ENCODE measurements at regions not wholly inside any gene's neighbourhood (a gene's known extent, or its start where the extent isn't known, plus 50 kb on each side); places are given as distances from the start of the nearest gene placed in this dataset.

GRCh38 chr12:125249066-125249824 is 184.0 kb downstream of the AACS start:
- Histone ChIP-seq H2AK5ac (ENCODE audit: low read depth, low read length) (no peak overlapping the region), H2AFZ (ENCODE audit: low read length) (no peak overlapping the region), H3K79me1 (ENCODE audit: low read depth, low read length) (peaks cover 16% of the 10 kb centered on the region; the same call in 1 of the 2 replicates), H3K4me2 (ENCODE audit: insufficient read depth in 1 of 2, low read depth in 2 of 2, low read length in 2 of 2) (no peak overlapping the region), H2BK5ac (ENCODE audit: low read depth, low read length) (no peak overlapping the region), H3K79me2 (ENCODE audit: control insufficient read depth in 1 of 2, insufficient read depth in 2 of 2, low read length in 2 of 2) (peaks cover 0 to 60% of the 10 kb centered on the region in 2 experiments; a peak in 2 of 4 replicates), H3K23ac (ENCODE audit: insufficient read length) (no peak overlapping the region), H3K27ac (ENCODE audit: low read depth, low read length) (no peak overlapping the region), H4K20me1 (replicated peaks in 1 of 2; ENCODE audit: control insufficient read depth in 1 of 2, insufficient read depth in 2 of 2, low read length in 2 of 2) (peaks cover 10 to 16% of the 10 kb centered on the region in 2 experiments), H3K14ac (ENCODE audit: insufficient read length) (no peak overlapping the region), H4K5ac (ENCODE audit: insufficient read length, low read depth, low read length) (no peak overlapping the region), H4K91ac (replicated peaks; ENCODE audit: insufficient read length, low read length) (no peak overlapping the region), H3K23me2 (ENCODE audit: low read depth, low read length) (no peaks in the 10 kb centered on the region), H3K27me3 (replicated peaks in 1 of 4; ENCODE audit: control insufficient read depth in 3 of 4, extremely low read depth in 1 of 4, insufficient read depth in 3 of 4, low read length in 3 of 4) (no peaks in the 10 kb centered on the region), H3K36me3 (ENCODE audit: control insufficient read depth in 2 of 4, insufficient read depth in 4 of 4, low read length in 3 of 4) (peaks cover 0 to 2% (median 0%) of the 10 kb centered on the region in 4 experiments; a peak in 1 of 8 replicates), H3K4me3 (ENCODE audit: extremely low read depth in 1 of 4, insufficient read depth in 2 of 4, low read depth in 3 of 4, low read length in 4 of 4) (no peak overlapping the region), H3K9ac (replicated peaks in 1 of 4; ENCODE audit: extremely low read depth in 1 of 4, low read depth in 3 of 4, low read length in 3 of 4) (no peak overlapping the region), H3K56ac (replicated peaks; ENCODE audit: insufficient read length, low read depth, low read length) (no peak overlapping the region), H3K4me1 (replicated peaks in 1 of 4; ENCODE audit: control insufficient read depth in 3 of 4, insufficient read depth in 4 of 4, low read length in 3 of 4) (peaks cover 2 to 8% (median 5%) of the 10 kb centered on the region in 4 experiments; a peak in 6 of 7 replicates), H2BK12ac (ENCODE audit: low read depth, low read length) (no peak overlapping the region), H3K18ac (ENCODE audit: extremely low read depth, low read length) (no peak overlapping the region), H3K9me3 (ENCODE audit: insufficient read depth in 2 of 2, low read depth in 1 of 2, low read length in 1 of 2) (no peaks in the 10 kb centered on the region), H2BK120ac (replicated peaks; ENCODE audit: low read depth, low read length) (no peak overlapping the region), H4K8ac (ENCODE audit: extremely low read depth, insufficient read depth, low read length) (no peak overlapping the region), H2BK20ac (ENCODE audit: low read length) (no peak overlapping the region), H3K4ac (replicated peaks; ENCODE audit: insufficient read length, low read depth, low read length) (no peak overlapping the region), H2BK15ac (ENCODE audit: low read length) (no peak overlapping the region)
- WGBS, 2 experiments (ENCODE audit: extremely low coverage in 1 of 2, insufficient coverage in 1 of 2, insufficient read length in 1 of 2, insufficient replicate concordance in 2 of 2, low coverage in 1 of 2, low lambda C conversion rate in 2 of 2, missing lambda C conversion rate in 1 of 2), result 91% methylated on average over 13 of the region's 13 CpGs; no CpG with 5 or more reads in 1 of the 2 experiments
- ChIA-PET CTCF (ENCODE audit: partially characterized antibody) (interaction anchor here (1.1 to 2.4 kb wide), 2 partner anchors 10 to 12 kb away, joined by 3 to 7 read pairs; no protein-coding TSS in a partner anchor), POLR2A (ENCODE audit: partially characterized antibody) (no interaction called here)
- DNase-seq (ENCODE audit: low read depth in 1 of 2, low spot score in 2 of 2) (no peak), FAIRE-seq (no peak)
- TF ChIP-seq CTBP2 (IDR thresholded peaks at IDR 0.05; ENCODE audit: borderline replicate concordance, insufficient read depth, insufficient read length, low read length) (no peak), RNF2 (IDR thresholded peaks at IDR 0.05; ENCODE audit: borderline replicate concordance, low read depth, low read length, missing control alignments, poor library complexity, severe bottlenecking) (no peak), KDM4A (IDR thresholded peaks at IDR 0.05; ENCODE audit: low read depth, low read length, severe bottlenecking) (no peak)
- TF ChIP-seq, protein P1, sequence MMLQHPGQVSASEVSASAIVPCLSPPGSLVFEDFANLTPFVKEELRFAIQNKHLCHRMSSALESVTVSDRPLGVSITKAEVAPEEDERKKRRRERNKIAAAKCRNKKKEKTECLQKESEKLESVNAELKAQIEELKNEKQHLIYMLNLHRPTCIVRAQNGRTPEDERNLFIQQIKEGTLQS (IDR thresholded peaks at IDR 0.05; ENCODE audit: insufficient read depth, low read depth, low read length), result no peak
